ENCODE measurements at regions not wholly inside any gene's neighbourhood (a gene's known extent, or its start where the extent isn't known, plus 50 kb on each side); places are given as distances from the start of the nearest gene placed in this dataset.
"Not testable (repeated sequence)": the region's sequence is repeated elsewhere in the genome, so short reads cannot be mapped to it uniquely, and the experiment has no call there.

DNA sequence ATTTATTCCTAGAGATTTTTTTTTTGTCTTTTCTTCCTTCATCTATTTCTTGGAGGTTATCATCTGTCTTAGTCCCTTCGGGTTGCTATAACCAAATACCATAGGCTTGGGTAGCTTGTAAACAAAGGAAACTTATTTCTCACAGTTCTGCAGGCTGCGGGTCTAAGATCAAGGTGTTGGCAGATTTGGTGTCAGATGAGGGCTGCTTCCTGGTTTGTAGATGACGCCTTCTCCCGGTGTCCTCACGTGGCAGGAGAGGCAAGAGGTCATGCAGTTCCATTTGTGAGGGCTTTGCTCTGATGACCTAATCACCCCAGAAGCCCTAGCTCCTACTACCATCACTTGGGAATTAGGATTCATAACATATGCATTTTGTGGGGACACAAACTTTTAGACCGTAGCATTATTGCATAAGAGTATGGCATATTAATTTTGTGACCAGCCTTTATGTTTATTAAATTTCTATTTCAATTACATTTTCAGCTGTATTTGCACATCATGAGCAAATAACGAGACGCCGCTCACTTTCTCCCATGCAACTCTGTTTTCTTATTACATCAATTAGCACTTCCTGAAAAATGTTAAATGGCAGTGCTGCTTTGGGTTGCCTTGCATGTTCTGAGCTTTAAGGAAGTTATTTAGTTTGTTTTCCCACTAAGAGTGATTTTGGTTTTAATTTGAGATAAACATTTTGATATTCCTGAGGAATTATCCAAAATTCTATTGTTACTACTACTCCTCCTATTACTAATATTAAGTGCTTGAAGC, 246.4 kb upstream of the HDAC4 start:
- Mint-ChIP-seq H3K4me3 (no peak overlapping the region), H3K9me3 (peaks cover 0 to 13% (median 4%) of the 10 kb centered on the region in 7 donors), H3K36me3 (no peaks in the 10 kb centered on the region), H3K4me1 (peaks cover 8% of the 10 kb centered on the region), H3K27me3 (ENCODE audit: low read depth in 3 of 3) (peaks cover 16 to 20% (median 17%) of the 10 kb centered on the region in 3 donors), H3K27ac (peak overlapping the region in 2 of 7 donors; percentile 25 to 31)
- no peaks in the 10 kb centered on the region for H3K27me3 ChIP-seq (ENCODE audit: control insufficient read depth in 2 of 2, insufficient read depth in 2 of 2, low read length in 2 of 2)
- peak; percentile 44 to 53 (median 44) for DNase-seq
- H3K79me2 ChIP-seq (ENCODE audit: insufficient read depth, low read length), result no peaks in the 10 kb centered on the region
- H2AFZ ChIP-seq (ENCODE audit: insufficient read depth, low read depth, low read length, poor library complexity, severe bottlenecking), result no peak overlapping the region
- peaks cover 0 to 5% of the 10 kb centered on the region in 2 donors for H3K9me3 ChIP-seq (replicated peaks in 1 of 2; ENCODE audit: control insufficient read depth in 1 of 2, insufficient read depth in 1 of 2, low read length in 2 of 2)
- H3K4me1 ChIP-seq (ENCODE audit: control insufficient read depth in 1 of 2, insufficient read depth in 2 of 2, low read length in 2 of 2), result peaks cover 9 to 11% of the 10 kb centered on the region in 2 donors
- TF ChIP-seq CTCF (IDR thresholded peaks at IDR 0.05), result no peak
- no peak overlapping the region for H3K4me2 ChIP-seq (replicated peaks; ENCODE audit: extremely low read depth, low read length, poor library complexity, severe bottlenecking)
- no peak overlapping the region for H3K9ac ChIP-seq (ENCODE audit: insufficient read depth, low read length, poor library complexity, severe bottlenecking)
- H3K36me3 ChIP-seq (replicated peaks in 1 of 2; ENCODE audit: control insufficient read depth in 1 of 2, insufficient read depth in 2 of 2, low read length in 2 of 2), result no peaks in the 10 kb centered on the region
- intact Hi-C loops (cut with micrococcal nuclease), result no loop called here
- WGBS (ENCODE audit: insufficient coverage), result 65% methylated on average over 4 of the region's 9 CpGs
- no peaks in the 10 kb centered on the region for H4K20me1 ChIP-seq (ENCODE audit: insufficient read depth, low read length)
- H3K27ac ChIP-seq (ENCODE audit: low read depth in 1 of 2, low read length in 2 of 2), result no peak overlapping the region
- H3K4me3 ChIP-seq (replicated peaks in 1 of 3; ENCODE audit: low read depth in 2 of 3, low read length in 3 of 3), result no peak overlapping the region

DNA sequence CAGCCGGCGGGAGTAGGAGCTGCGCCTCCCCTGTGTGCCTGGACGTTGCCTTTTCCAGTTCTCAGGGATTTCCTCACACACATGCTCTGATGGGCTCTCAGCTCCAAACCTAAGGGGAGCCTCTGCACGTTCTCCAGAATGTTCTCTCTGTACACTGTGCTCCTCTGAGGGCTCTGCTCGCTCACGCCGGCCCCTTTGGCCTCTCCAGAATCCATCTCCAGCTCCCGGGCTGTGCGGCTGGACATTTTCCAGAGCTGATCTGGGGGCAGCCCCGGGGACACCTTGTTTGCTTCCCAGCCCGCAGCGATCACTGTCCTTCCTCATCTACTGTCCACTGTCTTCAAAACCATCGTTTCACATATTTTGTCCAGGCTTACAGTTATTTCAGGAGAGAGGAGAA, 245.4 kb upstream of the HDAC4 start:
- intact Hi-C loops (cut with micrococcal nuclease), result no loop called here
- Histone ChIP-seq H3K27me3 (ENCODE audit: control insufficient read depth in 2 of 2, insufficient read depth in 2 of 2, low read length in 2 of 2) (no peaks in the 10 kb centered on the region), H3K4me2 (replicated peaks; ENCODE audit: extremely low read depth, low read length, poor library complexity, severe bottlenecking) (no peak overlapping the region), H2AFZ (ENCODE audit: insufficient read depth, low read depth, low read length, poor library complexity, severe bottlenecking) (no peak overlapping the region), H3K27ac (ENCODE audit: low read depth in 1 of 2, low read length in 2 of 2) (no peak overlapping the region), H3K36me3 (replicated peaks in 1 of 2; ENCODE audit: control insufficient read depth in 1 of 2, insufficient read depth in 2 of 2, low read length in 2 of 2) (no peaks in the 10 kb centered on the region), H3K9me3 (replicated peaks in 1 of 2; ENCODE audit: control insufficient read depth in 1 of 2, insufficient read depth in 1 of 2, low read length in 2 of 2) (peaks cover 0 to 5% of the 10 kb centered on the region in 2 donors), H3K79me2 (ENCODE audit: insufficient read depth, low read length) (no peaks in the 10 kb centered on the region), H3K4me1 (ENCODE audit: control insufficient read depth in 1 of 2, insufficient read depth in 2 of 2, low read length in 2 of 2) (peaks cover 9 to 11% of the 10 kb centered on the region in 2 donors), H3K9ac (ENCODE audit: insufficient read depth, low read length, poor library complexity, severe bottlenecking) (no peak overlapping the region), H4K20me1 (ENCODE audit: insufficient read depth, low read length) (no peaks in the 10 kb centered on the region), H3K4me3 (replicated peaks in 1 of 3; ENCODE audit: low read depth in 2 of 3, low read length in 3 of 3) (no peak overlapping the region)
- Mint-ChIP-seq H3K4me1 (peaks cover 8% of the 10 kb centered on the region), H3K9me3 (peaks cover 0 to 13% (median 4%) of the 10 kb centered on the region in 7 donors), H3K36me3 (no peaks in the 10 kb centered on the region), H3K4me3 (peak overlapping the region in 1 of 2 donors; percentile 54), H3K27ac (no peak overlapping the region), H3K27me3 (ENCODE audit: low read depth in 3 of 3) (peaks cover 13 to 17% (median 14%) of the 10 kb centered on the region in 3 donors)
- TF ChIP-seq CTCF (IDR thresholded peaks at IDR 0.05), result no peak
- WGBS (ENCODE audit: insufficient coverage), result 95% methylated on average over 13 of the region's 14 CpGs
- DNase-seq, result no peak

GRCh38 chr2:239644594-239644993, 243.8 kb upstream of the HDAC4 start:
- H3K36me3 ChIP-seq (replicated peaks in 1 of 2; ENCODE audit: control insufficient read depth in 1 of 2, insufficient read depth in 2 of 2, low read length in 2 of 2); H3K27ac ChIP-seq (ENCODE audit: low read depth in 1 of 2, low read length in 2 of 2); H3K9ac ChIP-seq (ENCODE audit: insufficient read depth, low read length, poor library complexity, severe bottlenecking); H3K4me3 ChIP-seq (replicated peaks in 1 of 3; ENCODE audit: low read depth in 2 of 3, low read length in 3 of 3); H4K20me1 ChIP-seq (ENCODE audit: insufficient read depth, low read length); H3K4me2 ChIP-seq (replicated peaks; ENCODE audit: extremely low read depth, low read length, poor library complexity, severe bottlenecking); H3K27ac Mint-ChIP-seq; H3K79me2 ChIP-seq (ENCODE audit: insufficient read depth, low read length); DNase-seq; H3K27me3 ChIP-seq (ENCODE audit: control insufficient read depth in 2 of 2, insufficient read depth in 2 of 2, low read length in 2 of 2); intact Hi-C loops (cut with micrococcal nuclease); H3K4me1 Mint-ChIP-seq; H2AFZ ChIP-seq (ENCODE audit: insufficient read depth, low read depth, low read length, poor library complexity, severe bottlenecking); H3K4me3 Mint-ChIP-seq; H3K9me3 ChIP-seq (replicated peaks in 1 of 2; ENCODE audit: control insufficient read depth in 1 of 2, insufficient read depth in 1 of 2, low read length in 2 of 2); H3K9me3 Mint-ChIP-seq; H3K36me3 Mint-ChIP-seq: not testable (repeated sequence)
- peaks cover 9 to 11% of the 10 kb centered on the region in 2 donors for H3K4me1 ChIP-seq (ENCODE audit: control insufficient read depth in 1 of 2, insufficient read depth in 2 of 2, low read length in 2 of 2)
- 83% methylated on average over 4 of the region's 25 CpGs for WGBS (ENCODE audit: insufficient coverage)
- peaks cover 5 to 13% (median 8%) of the 10 kb centered on the region in 3 donors for H3K27me3 Mint-ChIP-seq (ENCODE audit: low read depth in 3 of 3)
